ENCODE measurements at regions not wholly inside any gene's neighbourhood (a gene's known extent, or its start where the extent isn't known, plus 50 kb on each side); places are given as distances from the start of the nearest gene placed in this dataset.
"Not testable (repeated sequence)": the region's sequence is repeated elsewhere in the genome, so short reads cannot be mapped to it uniquely, and the experiment has no call there.

- H3K36me3 ChIP-seq (ENCODE audit: control insufficient read depth in 1 of 2, insufficient read depth in 2 of 2, low read length in 2 of 2) = no peaks in the 10 kb centered on the region
- H3K27ac ChIP-seq (ENCODE audit: low read length) = no peak overlapping the region
- H3K4me3 ChIP-seq (ENCODE audit: low read depth in 1 of 2, low read length in 2 of 2) = no peak overlapping the region
Measured at GRCh38 chr4:153900426-153900825, 111.5 kb upstream of the SFRP2 start.

GRCh38 chr4:153890761-153891160, 101.9 kb upstream of the SFRP2 start:
- no peak overlapping the region for H3K27ac ChIP-seq (ENCODE audit: low read length)
- no peak overlapping the region for H3K4me3 ChIP-seq (ENCODE audit: low read depth in 1 of 2, low read length in 2 of 2)
- no peaks in the 10 kb centered on the region for H3K9me3 ChIP-seq (ENCODE audit: control insufficient read depth in 1 of 2, low read length in 2 of 2)
- H3K36me3 ChIP-seq (ENCODE audit: control insufficient read depth in 1 of 2, insufficient read depth in 2 of 2, low read length in 2 of 2) = no peaks in the 10 kb centered on the region
- no peaks in the 10 kb centered on the region for H3K4me1 ChIP-seq (ENCODE audit: control insufficient read depth in 1 of 2, insufficient read depth in 2 of 2, low read length in 2 of 2)
- no peaks in the 10 kb centered on the region for H3K27me3 ChIP-seq (ENCODE audit: low read depth, low read length)

More at GRCh38 chr4:153900426-153900825, 111.5 kb upstream of the SFRP2 start:
- H3K9me3 ChIP-seq (ENCODE audit: control insufficient read depth in 1 of 2, low read length in 2 of 2) = no peaks in the 10 kb centered on the region
- no peaks in the 10 kb centered on the region for H3K27me3 ChIP-seq (ENCODE audit: low read depth, low read length)
- H3K4me1 ChIP-seq (ENCODE audit: control insufficient read depth in 1 of 2, insufficient read depth in 2 of 2, low read length in 2 of 2) = no peaks in the 10 kb centered on the region

- H3K36me3 ChIP-seq (ENCODE audit: control insufficient read depth in 1 of 2, insufficient read depth in 2 of 2, low read length in 2 of 2) = no peaks in the 10 kb centered on the region
- no peaks in the 10 kb centered on the region for H3K4me1 ChIP-seq (ENCODE audit: control insufficient read depth in 1 of 2, insufficient read depth in 2 of 2, low read length in 2 of 2)
- H3K9me3 ChIP-seq (ENCODE audit: control insufficient read depth in 1 of 2, low read length in 2 of 2) = no peaks in the 10 kb centered on the region
- H3K27me3 ChIP-seq (ENCODE audit: low read depth, low read length) = no peaks in the 10 kb centered on the region
- H3K4me3 ChIP-seq (ENCODE audit: low read depth in 1 of 2, low read length in 2 of 2) = no peak overlapping the region
- no peak overlapping the region for H3K27ac ChIP-seq (ENCODE audit: low read length)
Measured at GRCh38 chr4:153887217-153887616, 98.3 kb upstream of the SFRP2 start.

- no peak overlapping the region for H3K4me3 ChIP-seq (ENCODE audit: low read depth in 1 of 2, low read length in 2 of 2)
- no peaks in the 10 kb centered on the region for H3K4me1 ChIP-seq (ENCODE audit: control insufficient read depth in 1 of 2, insufficient read depth in 2 of 2, low read length in 2 of 2)
- H3K9me3 ChIP-seq (ENCODE audit: control insufficient read depth in 1 of 2, low read length in 2 of 2) = peaks cover 0 to 7% of the 10 kb centered on the region in 2 donors
- H3K27me3 ChIP-seq (ENCODE audit: low read depth, low read length) = no peaks in the 10 kb centered on the region
- H3K27ac ChIP-seq (ENCODE audit: low read length) = no peak overlapping the region
- no peaks in the 10 kb centered on the region for H3K36me3 ChIP-seq (ENCODE audit: control insufficient read depth in 1 of 2, insufficient read depth in 2 of 2, low read length in 2 of 2)
Measured at GRCh38 chr4:153884325-153884724, 95.4 kb upstream of the SFRP2 start.

GRCh38 chr4:153880983-153881382, 92.1 kb upstream of the SFRP2 start:
- Histone ChIP-seq H3K27me3 (ENCODE audit: low read depth, low read length) (no peaks in the 10 kb centered on the region), H3K9me3 (ENCODE audit: control insufficient read depth in 1 of 2, low read length in 2 of 2) (peaks cover 0 to 7% of the 10 kb centered on the region in 2 donors), H3K4me1 (ENCODE audit: control insufficient read depth in 1 of 2, insufficient read depth in 2 of 2, low read length in 2 of 2) (no peaks in the 10 kb centered on the region), H3K27ac (ENCODE audit: low read length) (no peak overlapping the region), H3K4me3 (ENCODE audit: low read depth in 1 of 2, low read length in 2 of 2) (no peak overlapping the region), H3K36me3 (ENCODE audit: control insufficient read depth in 1 of 2, insufficient read depth in 2 of 2, low read length in 2 of 2) (no peaks in the 10 kb centered on the region)

GRCh38 chr4:153877898-153878297, 89.0 kb upstream of the SFRP2 start:
- Histone ChIP-seq H3K27ac (ENCODE audit: low read length) (no peak overlapping the region), H3K4me3 (ENCODE audit: low read depth in 1 of 2, low read length in 2 of 2) (no peak overlapping the region), H3K4me1 (ENCODE audit: control insufficient read depth in 1 of 2, insufficient read depth in 2 of 2, low read length in 2 of 2) (no peaks in the 10 kb centered on the region), H3K36me3 (ENCODE audit: control insufficient read depth in 1 of 2, insufficient read depth in 2 of 2, low read length in 2 of 2) (no peaks in the 10 kb centered on the region), H3K27me3 (ENCODE audit: low read depth, low read length) (no peaks in the 10 kb centered on the region), H3K9me3 (ENCODE audit: control insufficient read depth in 1 of 2, low read length in 2 of 2) (peaks cover 0 to 7% of the 10 kb centered on the region in 2 donors)

GRCh38 chr4:153873741-153874140, 84.9 kb upstream of the SFRP2 start:
- Histone ChIP-seq H3K36me3 (ENCODE audit: control insufficient read depth in 1 of 2, insufficient read depth in 2 of 2, low read length in 2 of 2) (no peaks in the 10 kb centered on the region), H3K4me1 (ENCODE audit: control insufficient read depth in 1 of 2, insufficient read depth in 2 of 2, low read length in 2 of 2) (no peaks in the 10 kb centered on the region), H3K9me3 (ENCODE audit: control insufficient read depth in 1 of 2, low read length in 2 of 2) (no peaks in the 10 kb centered on the region), H3K27me3 (ENCODE audit: low read depth, low read length) (no peaks in the 10 kb centered on the region), H3K4me3 (ENCODE audit: low read depth in 1 of 2, low read length in 2 of 2) (no peak overlapping the region), H3K27ac (ENCODE audit: low read length) (no peak overlapping the region)

GRCh38 chr4:153866766-153867165, 77.9 kb upstream of the SFRP2 start:
- H3K9me3 ChIP-seq (ENCODE audit: control insufficient read depth in 1 of 2, low read length in 2 of 2) = peaks cover 4 to 29% of the 10 kb centered on the region in 2 donors
- not testable (repeated sequence) for H3K4me3 ChIP-seq (ENCODE audit: low read depth in 1 of 2, low read length in 2 of 2); H3K36me3 ChIP-seq (ENCODE audit: control insufficient read depth in 1 of 2, insufficient read depth in 2 of 2, low read length in 2 of 2); H3K27me3 ChIP-seq (ENCODE audit: low read depth, low read length); H3K4me1 ChIP-seq (ENCODE audit: control insufficient read depth in 1 of 2, insufficient read depth in 2 of 2, low read length in 2 of 2); H3K27ac ChIP-seq (ENCODE audit: low read length)

- H3K36me3 ChIP-seq (ENCODE audit: control insufficient read depth in 1 of 2, insufficient read depth in 2 of 2, low read length in 2 of 2) = no peaks in the 10 kb centered on the region
- H3K27ac ChIP-seq (ENCODE audit: low read length) = no peak overlapping the region
- peaks cover 0 to 3% of the 10 kb centered on the region in 2 donors for H3K9me3 ChIP-seq (ENCODE audit: control insufficient read depth in 1 of 2, low read length in 2 of 2)
- no peaks in the 10 kb centered on the region for H3K4me1 ChIP-seq (ENCODE audit: control insufficient read depth in 1 of 2, insufficient read depth in 2 of 2, low read length in 2 of 2)
- H3K4me3 ChIP-seq (ENCODE audit: low read depth in 1 of 2, low read length in 2 of 2) = no peak overlapping the region
- no peaks in the 10 kb centered on the region for H3K27me3 ChIP-seq (ENCODE audit: low read depth, low read length)
Measured at GRCh38 chr4:153852501-153852900, 63.6 kb upstream of the SFRP2 start.

GRCh38 chr4:153850533-153851280, 61.8 kb upstream of the SFRP2 start:
- H3K4me1 ChIP-seq (ENCODE audit: control insufficient read depth in 1 of 2, insufficient read depth in 2 of 2, low read length in 2 of 2) = no peaks in the 10 kb centered on the region
- H3K27ac ChIP-seq (ENCODE audit: low read length) = no peak overlapping the region
- no peak overlapping the region for H3K4me3 ChIP-seq (ENCODE audit: low read depth in 1 of 2, low read length in 2 of 2)
- H3K9me3 ChIP-seq (ENCODE audit: control insufficient read depth in 1 of 2, low read length in 2 of 2) = peaks cover 0 to 3% of the 10 kb centered on the region in 2 donors
- H3K36me3 ChIP-seq (ENCODE audit: control insufficient read depth in 1 of 2, insufficient read depth in 2 of 2, low read length in 2 of 2) = no peaks in the 10 kb centered on the region
- H3K27me3 ChIP-seq (ENCODE audit: low read depth, low read length) = no peaks in the 10 kb centered on the region

- H3K4me1 ChIP-seq (ENCODE audit: control insufficient read depth in 1 of 2, insufficient read depth in 2 of 2, low read length in 2 of 2) = no peaks in the 10 kb centered on the region
Measured at GRCh38 chr4:153844144-153844543, 55.3 kb upstream of the SFRP2 start.

More at GRCh38 chr4:153844144-153844543, 55.3 kb upstream of the SFRP2 start:
- H3K27ac ChIP-seq (ENCODE audit: low read length) = no peak overlapping the region
- peaks cover 0 to 3% of the 10 kb centered on the region in 2 donors for H3K9me3 ChIP-seq (ENCODE audit: control insufficient read depth in 1 of 2, low read length in 2 of 2)
- no peaks in the 10 kb centered on the region for H3K27me3 ChIP-seq (ENCODE audit: low read depth, low read length)
- no peak overlapping the region for H3K4me3 ChIP-seq (ENCODE audit: low read depth in 1 of 2, low read length in 2 of 2)
- H3K36me3 ChIP-seq (ENCODE audit: control insufficient read depth in 1 of 2, insufficient read depth in 2 of 2, low read length in 2 of 2) = no peaks in the 10 kb centered on the region
